NCI-H1694 treated with DMSO at 0.1 percent for 48 hours (cell line): ENCODE measurements at regions not wholly inside any gene's neighbourhood (a gene's known extent, or its start where the extent isn't known, plus 50 kb on each side); places are given as distances from the start of the nearest gene placed in this dataset.
A peak's percentile ranks its signal among the peaks of the same experiment; 100 is the strongest.

ENCODE experiments used
- DNase-seq: peaks from one replicate; lab custom pipeline; 2025; lab: John Stamatoyannopoulos, UW

- no peak for DNase-seq
These were observed 1101.7 kb upstream of the EYS start for GRCh38 chr6:66808771-66809170.

- no peak for DNase-seq
These were observed 1090.0 kb upstream of the EYS start for GRCh38 chr6:66796987-66797386.

GRCh38 chr6:66788579-66788978, 1081.6 kb upstream of the EYS start:
- DNase-seq: no peak

- no peak for DNase-seq
These were observed 1065.8 kb upstream of the EYS start for GRCh38 chr6:66772800-66773199.

GRCh38 chr6:66771626-66772025, 1064.6 kb upstream of the EYS start:
- DNase-seq: no peak

GRCh38 chr6:66751630-66752029, 1044.6 kb upstream of the EYS start:
- no peak for DNase-seq

GRCh38 chr6:66740346-66740745, 1033.3 kb upstream of the EYS start:
- DNase-seq: no peak

GRCh38 chr6:66735106-66735890, 1028.3 kb upstream of the EYS start:
- no peak for DNase-seq

GRCh38 chr6:66731310-66731709, 1024.3 kb upstream of the EYS start:
- DNase-seq: no peak

GRCh38 chr6:66725670-66726069, 1018.6 kb upstream of the EYS start:
- no peak for DNase-seq

GRCh38 chr6:66717801-66718200, 1010.8 kb upstream of the EYS start:
- no peak for DNase-seq

- no peak for DNase-seq
These were observed 992.4 kb upstream of the EYS start for GRCh38 chr6:66699385-66699784.

GRCh38 chr6:66689608-66690007, 982.6 kb upstream of the EYS start:
- no peak for DNase-seq

GRCh38 chr6:66687611-66688140, 980.6 kb upstream of the EYS start:
- no peak for DNase-seq

- DNase-seq: no peak
These were observed 968.9 kb upstream of the EYS start for GRCh38 chr6:66675906-66676305.

- no peak for DNase-seq
These were observed 957.1 kb upstream of the EYS start for GRCh38 chr6:66664112-66664511.

- DNase-seq: no peak
These were observed 955.9 kb upstream of the EYS start for GRCh38 chr6:66662721-66663507.

- peak; percentile 21 for DNase-seq
These were observed 955.2 kb upstream of the EYS start for GRCh38 chr6:66662196-66662595.

GRCh38 chr6:66655420-66655819, 948.4 kb upstream of the EYS start:
- no peak for DNase-seq

- DNase-seq: no peak
These were observed 931.5 kb upstream of the EYS start for GRCh38 chr6:66638518-66638917.

GRCh38 chr6:66638099-66638498, 931.1 kb upstream of the EYS start:
- DNase-seq: no peak

- no peak for DNase-seq
These were observed 921.9 kb upstream of the EYS start for GRCh38 chr6:66628917-66629316.

- DNase-seq: no peak
These were observed 916.0 kb upstream of the EYS start for GRCh38 chr6:66623050-66623449.
